Transverse colon (tissue), 4 donors: ENCODE measurements at regions not wholly inside any gene's neighbourhood (a gene's known extent, or its start where the extent isn't known, plus 50 kb on each side); places are given as distances from the start of the nearest gene placed in this dataset.

ENCODE experiments used
- DNase-seq: peaks from one replicate; pipeline ENCODE4 v3.0.0-alpha.2; 2019
- H3K27ac ChIP-seq, 4 donors: fragments of 200-600 bp; sonication (generic); 2 replicates each; pipeline ENCODE4 v1.5.1; 2016 to 2018; ENCODE audit warnings: inconsistent platforms in 4 of 4
- H3K27me3 ChIP-seq: fragments of 200-600 bp; sonication (generic); 2 replicates; pipeline ENCODE4 v1.5.1; 2017; ENCODE audit warnings: inconsistent platforms
- H3K36me3 ChIP-seq, 4 donors: fragments of 200-600 bp; sonication (generic); 2 replicates each; pipeline ENCODE4 v1.5.1; 2017 to 2019; ENCODE audit warnings: inconsistent platforms in 4 of 4
- H3K4me1 ChIP-seq, 4 donors: fragments of 200-600 bp; sonication (generic); 2 replicates each; pipeline ENCODE4 v1.5.1; 2017 to 2020; ENCODE audit warnings: inconsistent platforms in 4 of 4
- H3K4me3 ChIP-seq, 4 donors: fragments of 200-600 bp; sonication (generic); 1 replicate in 1 of 4; 2 replicates in 3 of 4; pipeline versions ENCODE4 v1.5.1 to v1.6.1; 2017 to 2019; ENCODE audit warnings: inconsistent platforms in 4 of 4
- H3K9me3 ChIP-seq, 2 donors: fragments of 200-600 bp; sonication (generic); 2 replicates each; pipeline ENCODE4 v1.5.1; 2017 to 2019; ENCODE audit warnings: inconsistent platforms in 2 of 2
- EP300 ChIP-seq: sonication (generic); formaldehyde crosslinking; IDR thresholded peaks from one replicate; pipeline ENCODE4 v1.6.1; 2017; ENCODE audit warnings: antibody characterized with exemption, low read depth
- POLR2A ChIP-seq: fragments of 450-650 bp; IDR thresholded peaks from one replicate; pipeline ENCODE4 v1.6.1; 2016; ENCODE audit warnings: antibody characterized with exemption, mild to moderate bottlenecking, moderate library complexity
- POLR2AphosphoS5 ChIP-seq, 3 donors: sonication (generic); formaldehyde crosslinking; IDR thresholded peaks; one replicate each; pipeline ENCODE4 v1.6.1; 2016; ENCODE audit warnings: antibody characterized with exemption in 3 of 3
- WGBS, 2 donors: methylation state at CpG; one replicate each; pipeline ENCODE4 v1.1.5; 2018; ENCODE audit warnings: low coverage in 1 of 2; 5-methylcytosine and 5-hydroxymethylcytosine counted together
- in situ Hi-C, 4 donors: fragments of 200-750 bp; cut with MboI; loops; one replicate each; pipeline versions ENCODE4 v1.15.0 to v1.15.1; 2017; ENCODE audit warnings: low sequenced_read_pairs in 3 of 4, low pct_ligation_motif_present in 1 of 4, low pct_unique_long_range_greater_than_20kb in 1 of 4
- intact Hi-C: fragments of 100-400 bp; cut with DNase I; formaldehyde crosslinking; loops from one replicate; pipeline ENCODE4 v1.15.1; 2023; ENCODE audit warnings: low total_unique reads
- TF ChIP-seq, protein P1 (sequence below), 5 experiments: fragments of 200-600 bp in 3 of 5; fragments of 450-650 bp in 2 of 5; sonication (generic) in 3 of 5; IDR thresholded peaks; 1 replicate in 2 of 5; 2 replicates in 3 of 5; pipeline ENCODE4 v1.5.1; 2016 to 2017; ENCODE audit warnings: antibody characterized with exemption in 5 of 5, inconsistent platforms in 3 of 5, mild to moderate bottlenecking in 2 of 5, moderate library complexity in 1 of 5

GRCh38 chr10:100625816-100626215, 90.1 kb downstream of the HIF1AN start:
- no peak overlapping the region for H3K27ac ChIP-seq
- peaks cover 92% of the 10 kb centered on the region for H3K27me3 ChIP-seq
- in situ Hi-C loops, result no loop called here
- no peaks in the 10 kb centered on the region for H3K36me3 ChIP-seq
- WGBS, 2 donors, result 23% methylated on average over 4 to 8 of the region's 8 CpGs
- no peak overlapping the region for H3K4me3 ChIP-seq
- intact Hi-C loops, result no loop called here
- no peaks in the 10 kb centered on the region for H3K4me1 ChIP-seq
- DNase-seq, result no peak
- no peak for TF ChIP-seq EP300
- H3K9me3 ChIP-seq, result no peaks in the 10 kb centered on the region

- Histone ChIP-seq H3K4me3 (no peak overlapping the region), H3K27ac (no peak overlapping the region), H3K9me3 (no peaks in the 10 kb centered on the region), H3K27me3 (peaks cover 84% of the 10 kb centered on the region), H3K36me3 (no peaks in the 10 kb centered on the region), H3K4me1 (no peaks in the 10 kb centered on the region)
- intact Hi-C loops, result no loop called here
- in situ Hi-C loops, result no loop called here
- no peak for DNase-seq
- no peak for TF ChIP-seq POLR2A
- TF ChIP-seq, protein P1, sequence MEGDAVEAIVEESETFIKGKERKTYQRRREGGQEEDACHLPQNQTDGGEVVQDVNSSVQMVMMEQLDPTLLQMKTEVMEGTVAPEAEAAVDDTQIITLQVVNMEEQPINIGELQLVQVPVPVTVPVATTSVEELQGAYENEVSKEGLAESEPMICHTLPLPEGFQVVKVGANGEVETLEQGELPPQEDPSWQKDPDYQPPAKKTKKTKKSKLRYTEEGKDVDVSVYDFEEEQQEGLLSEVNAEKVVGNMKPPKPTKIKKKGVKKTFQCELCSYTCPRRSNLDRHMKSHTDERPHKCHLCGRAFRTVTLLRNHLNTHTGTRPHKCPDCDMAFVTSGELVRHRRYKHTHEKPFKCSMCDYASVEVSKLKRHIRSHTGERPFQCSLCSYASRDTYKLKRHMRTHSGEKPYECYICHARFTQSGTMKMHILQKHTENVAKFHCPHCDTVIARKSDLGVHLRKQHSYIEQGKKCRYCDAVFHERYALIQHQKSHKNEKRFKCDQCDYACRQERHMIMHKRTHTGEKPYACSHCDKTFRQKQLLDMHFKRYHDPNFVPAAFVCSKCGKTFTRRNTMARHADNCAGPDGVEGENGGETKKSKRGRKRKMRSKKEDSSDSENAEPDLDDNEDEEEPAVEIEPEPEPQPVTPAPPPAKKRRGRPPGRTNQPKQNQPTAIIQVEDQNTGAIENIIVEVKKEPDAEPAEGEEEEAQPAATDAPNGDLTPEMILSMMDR (IDR thresholded peaks at IDR 0.05), result no peak
- TF ChIP-seq EP300, result no peak
- TF ChIP-seq POLR2AphosphoS5 (IDR thresholded peaks at IDR 0.05), result no peak
- 84 to 100% methylated on average over 1 to 10 of the region's 10 CpGs for whole genome bisulfite sequencing, 2 donors
Measured at GRCh38 chr10:100628061-100628460, 92.3 kb downstream of the HIF1AN start.

DNA sequence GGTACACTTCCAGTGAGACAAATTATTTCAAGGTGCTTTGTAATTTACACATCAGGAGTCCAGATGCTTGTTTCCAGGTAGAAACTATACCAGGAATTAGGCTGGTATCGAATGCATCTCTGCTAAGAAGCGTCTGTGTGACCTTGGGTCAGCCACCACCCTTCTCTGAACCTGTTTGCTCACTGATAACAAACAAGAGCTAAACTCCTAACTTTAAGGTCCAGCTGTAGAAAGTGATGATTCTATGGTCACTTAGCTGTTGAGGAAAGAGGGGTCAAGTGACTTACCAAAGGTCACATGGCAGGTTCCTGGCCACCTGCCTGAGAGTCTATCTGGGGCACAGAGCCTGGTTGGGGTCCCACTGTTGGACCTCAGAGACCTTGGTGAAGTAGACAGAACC, 95.4 kb downstream of the HIF1AN start:
- WGBS, 2 donors, result 58% methylated on average over 2 of the region's 2 CpGs; no CpG with 5 or more reads in 1 of the 2 donors
- no peak for DNase-seq
- H3K4me1 ChIP-seq, result no peaks in the 10 kb centered on the region
- intact Hi-C loops (no loop called here), in situ Hi-C loops (no loop called here)
- TF ChIP-seq POLR2A (no peak), EP300 (no peak), POLR2AphosphoS5 (IDR thresholded peaks at IDR 0.05) (no peak)
- TF ChIP-seq, protein P1 (IDR thresholded peaks at IDR 0.05), result no peak
- H3K9me3 ChIP-seq, result no peaks in the 10 kb centered on the region
- H3K36me3 ChIP-seq, result no peaks in the 10 kb centered on the region
- peaks cover 68% of the 10 kb centered on the region for H3K27me3 ChIP-seq
- no peak overlapping the region for H3K4me3 ChIP-seq
- H3K27ac ChIP-seq, result no peak overlapping the region

GRCh38 chr10:100632027-100632426, 96.3 kb downstream of the HIF1AN start:
- Histone ChIP-seq H3K4me3 (no peak overlapping the region), H3K4me1 (no peaks in the 10 kb centered on the region), H3K9me3 (no peaks in the 10 kb centered on the region), H3K27ac (no peak overlapping the region), H3K27me3 (peaks cover 65% of the 10 kb centered on the region), H3K36me3 (no peaks in the 10 kb centered on the region)
- in situ Hi-C loops, result no loop called here
- no peak for DNase-seq
- 31 to 33% methylated on average over 1 of the region's 1 CpG for WGBS, 2 donors
- intact Hi-C loops, result no loop called here
- TF ChIP-seq POLR2A (no peak), EP300 (no peak), POLR2AphosphoS5 (IDR thresholded peaks at IDR 0.05) (no peak)
- TF ChIP-seq, protein P1 (IDR thresholded peaks at IDR 0.05), result no peak

GRCh38 chr10:100634034-100634433, 98.3 kb downstream of the HIF1AN start:
- intact Hi-C loops, result no loop called here

More at GRCh38 chr10:100634034-100634433, 98.3 kb downstream of the HIF1AN start:
- TF ChIP-seq, protein P1 (IDR thresholded peaks at IDR 0.05), result no peak
- Histone ChIP-seq H3K36me3 (no peaks in the 10 kb centered on the region), H3K27ac (no peak overlapping the region), H3K4me1 (no peaks in the 10 kb centered on the region), H3K27me3 (peaks cover 61% of the 10 kb centered on the region), H3K9me3 (no peaks in the 10 kb centered on the region), H3K4me3 (no peak overlapping the region)
- WGBS, 2 donors, result 67% methylated on average over 5 of the region's 5 CpGs; no CpG with 5 or more reads in 1 of the 2 donors
- in situ Hi-C loops, result no loop called here
- DNase-seq, result no peak
